ENCODE measurements at regions not wholly inside any gene's neighbourhood (a gene's known extent, or its start where the extent isn't known, plus 50 kb on each side); places are given as distances from the start of the nearest gene placed in this dataset.

GRCh38 chr9:7707934-7708333 lies 91.6 kb downstream of the DMAC1 start:
- no peak overlapping the region for H2AFZ ChIP-seq (ENCODE audit: low read length)
- no peaks in the 10 kb centered on the region for H3K79me2 ChIP-seq (ENCODE audit: insufficient read depth, low read length)
- H3K36me3 ChIP-seq (ENCODE audit: insufficient read depth, low read length): no peaks in the 10 kb centered on the region
- no peak overlapping the region for H3K9ac ChIP-seq (ENCODE audit: low read length)
- H3K4me3 ChIP-seq (ENCODE audit: low read depth, low read length, poor library complexity, severe bottlenecking): no peak overlapping the region
- no peak overlapping the region for H3K4me2 ChIP-seq (ENCODE audit: low read length)
- H3K9me2 ChIP-seq (ENCODE audit: low read depth, low read length): no peaks in the 10 kb centered on the region
- TF ChIP-seq EZH2 (IDR thresholded peaks at IDR 0.05; ENCODE audit: borderline replicate concordance, low read length) (no peak), CTCF (IDR thresholded peaks at IDR 0.05; ENCODE audit: low read length) (no peak)
- H4K20me1 ChIP-seq (ENCODE audit: insufficient read depth, low read length): no peaks in the 10 kb centered on the region
- H3K27ac ChIP-seq (ENCODE audit: low read depth, low read length, poor library complexity, severe bottlenecking): no peak overlapping the region
- H3F3A ChIP-seq (ENCODE audit: insufficient read depth, low read length): no peaks in the 10 kb centered on the region
- H3K9me3 ChIP-seq (ENCODE audit: low read length): no peaks in the 10 kb centered on the region
- no peaks in the 10 kb centered on the region for H3K4me1 ChIP-seq (ENCODE audit: insufficient read depth, low read length, severe bottlenecking)
- no peaks in the 10 kb centered on the region for H3K27me3 ChIP-seq (ENCODE audit: insufficient read depth, low read length)

- Histone ChIP-seq H3K4me3 (ENCODE audit: low read depth, low read length, poor library complexity, severe bottlenecking) (no peak overlapping the region), H4K20me1 (ENCODE audit: insufficient read depth, low read length) (no peaks in the 10 kb centered on the region), H3K4me2 (ENCODE audit: low read length) (no peak overlapping the region), H3K27me3 (ENCODE audit: insufficient read depth, low read length) (no peaks in the 10 kb centered on the region), H3K9ac (ENCODE audit: low read length) (no peak overlapping the region), H3K4me1 (ENCODE audit: insufficient read depth, low read length, severe bottlenecking) (no peaks in the 10 kb centered on the region), H3K27ac (ENCODE audit: low read depth, low read length, poor library complexity, severe bottlenecking) (no peak overlapping the region), H3K9me3 (ENCODE audit: low read length) (no peaks in the 10 kb centered on the region), H3F3A (ENCODE audit: insufficient read depth, low read length) (no peaks in the 10 kb centered on the region), H3K36me3 (ENCODE audit: insufficient read depth, low read length) (no peaks in the 10 kb centered on the region), H3K79me2 (ENCODE audit: insufficient read depth, low read length) (no peaks in the 10 kb centered on the region), H3K9me2 (ENCODE audit: low read depth, low read length) (no peaks in the 10 kb centered on the region), H2AFZ (ENCODE audit: low read length) (no peak overlapping the region)
- TF ChIP-seq CTCF (IDR thresholded peaks at IDR 0.05; ENCODE audit: low read length): no peak
- no peak for TF ChIP-seq EZH2 (IDR thresholded peaks at IDR 0.05; ENCODE audit: borderline replicate concordance, low read length)
These were observed 95.0 kb downstream of the DMAC1 start for GRCh38 chr9:7704543-7704942.

- Histone ChIP-seq H3F3A (ENCODE audit: insufficient read depth, low read length) (no peaks in the 10 kb centered on the region), H3K4me2 (ENCODE audit: low read length) (no peak overlapping the region), H3K79me2 (ENCODE audit: insufficient read depth, low read length) (no peaks in the 10 kb centered on the region), H3K4me1 (ENCODE audit: insufficient read depth, low read length, severe bottlenecking) (no peaks in the 10 kb centered on the region), H3K9me3 (ENCODE audit: low read length) (no peaks in the 10 kb centered on the region), H2AFZ (ENCODE audit: low read length) (no peak overlapping the region), H3K9me2 (ENCODE audit: low read depth, low read length) (no peaks in the 10 kb centered on the region), H4K20me1 (ENCODE audit: insufficient read depth, low read length) (no peaks in the 10 kb centered on the region), H3K27me3 (ENCODE audit: insufficient read depth, low read length) (no peaks in the 10 kb centered on the region), H3K4me3 (ENCODE audit: low read depth, low read length, poor library complexity, severe bottlenecking) (no peak overlapping the region), H3K9ac (ENCODE audit: low read length) (no peak overlapping the region), H3K36me3 (ENCODE audit: insufficient read depth, low read length) (no peaks in the 10 kb centered on the region), H3K27ac (ENCODE audit: low read depth, low read length, poor library complexity, severe bottlenecking) (no peak overlapping the region)
- TF ChIP-seq CTCF (IDR thresholded peaks at IDR 0.05; ENCODE audit: low read length) (no peak), EZH2 (IDR thresholded peaks at IDR 0.05; ENCODE audit: borderline replicate concordance, low read length) (no peak)
These were observed 107.7 kb downstream of the DMAC1 start for GRCh38 chr9:7691909-7692308.
